ENCODE measurements at regions not wholly inside any gene's neighbourhood (a gene's known extent, or its start where the extent isn't known, plus 50 kb on each side); places are given as distances from the start of the nearest gene placed in this dataset.

GRCh38 chr7:116083796-116084195 lies 53.2 kb upstream of the TFEC start:
- ATAC-seq (ENCODE audit: low read depth) = no peak
- Mint-ChIP-seq H3K4me3 (no peak overlapping the region), H3K27ac (no peak overlapping the region), H3K27me3 (no peaks in the 10 kb centered on the region), H3K4me1 (no peaks in the 10 kb centered on the region), H3K9me3 (peaks cover 4% of the 10 kb centered on the region), H3K36me3 (peaks cover 21% of the 10 kb centered on the region)
- DNase-seq (ENCODE audit: low spot score in 2 of 2) = no peak

GRCh38 chr7:116086547-116087045 lies 56.0 kb upstream of the TFEC start:
- Mint-ChIP-seq H3K4me1 (no peaks in the 10 kb centered on the region), H3K4me3 (no peak overlapping the region), H3K36me3 (peaks cover 8% of the 10 kb centered on the region), H3K9me3 (no peaks in the 10 kb centered on the region), H3K27me3 (no peaks in the 10 kb centered on the region), H3K27ac (no peak overlapping the region)
- ATAC-seq (ENCODE audit: low read depth) (no peak), DNase-seq (ENCODE audit: low spot score in 2 of 2) (no peak)

- no peaks in the 10 kb centered on the region for H3K9me3 Mint-ChIP-seq
- DNase-seq (ENCODE audit: low spot score in 2 of 2) (no peak), ATAC-seq (ENCODE audit: low read depth) (no peak)
- H3K27ac Mint-ChIP-seq = no peak overlapping the region
- no peak overlapping the region for H3K4me3 Mint-ChIP-seq
- H3K27me3 Mint-ChIP-seq = no peaks in the 10 kb centered on the region
- peaks cover 5% of the 10 kb centered on the region for H3K36me3 Mint-ChIP-seq
- H3K4me1 Mint-ChIP-seq = no peaks in the 10 kb centered on the region
Measured at GRCh38 chr7:116087291-116087690, 56.7 kb upstream of the TFEC start.

GRCh38 chr7:116087984-116088383 lies 57.4 kb upstream of the TFEC start:
- no peak overlapping the region for H3K27ac Mint-ChIP-seq
- no peak overlapping the region for H3K4me3 Mint-ChIP-seq
- ATAC-seq (ENCODE audit: low read depth) (no peak), DNase-seq (ENCODE audit: low spot score in 2 of 2) (no peak)
- H3K36me3 Mint-ChIP-seq = peaks cover 5% of the 10 kb centered on the region
- no peaks in the 10 kb centered on the region for H3K9me3 Mint-ChIP-seq
- no peaks in the 10 kb centered on the region for H3K4me1 Mint-ChIP-seq
- H3K27me3 Mint-ChIP-seq = no peaks in the 10 kb centered on the region

GRCh38 chr7:116089293-116089692 lies 58.7 kb upstream of the TFEC start:
- ATAC-seq (ENCODE audit: low read depth) (no peak), DNase-seq (ENCODE audit: low spot score in 2 of 2) (no peak)
- no peaks in the 10 kb centered on the region for H3K9me3 Mint-ChIP-seq
- H3K27ac Mint-ChIP-seq = no peak overlapping the region
- H3K4me3 Mint-ChIP-seq = no peak overlapping the region
- H3K36me3 Mint-ChIP-seq = peaks cover 5% of the 10 kb centered on the region
- no peaks in the 10 kb centered on the region for H3K27me3 Mint-ChIP-seq
- H3K4me1 Mint-ChIP-seq = no peaks in the 10 kb centered on the region

- DNase-seq (ENCODE audit: low spot score in 2 of 2) (no peak), ATAC-seq (ENCODE audit: low read depth) (no peak)
- H3K27ac Mint-ChIP-seq = no peak overlapping the region
- no peak overlapping the region for H3K4me3 Mint-ChIP-seq
- no peaks in the 10 kb centered on the region for H3K27me3 Mint-ChIP-seq
- H3K4me1 Mint-ChIP-seq = peaks cover 4% of the 10 kb centered on the region
- H3K36me3 Mint-ChIP-seq = peaks cover 11% of the 10 kb centered on the region
- H3K9me3 Mint-ChIP-seq = no peaks in the 10 kb centered on the region
Measured at GRCh38 chr7:116093516-116094301, 63.1 kb upstream of the TFEC start.

GRCh38 chr7:116095396-116095795 lies 64.8 kb upstream of the TFEC start:
- Mint-ChIP-seq H3K4me3 (no peak overlapping the region), H3K4me1 (peaks cover 4% of the 10 kb centered on the region), H3K9me3 (no peaks in the 10 kb centered on the region), H3K27me3 (no peaks in the 10 kb centered on the region), H3K27ac (no peak overlapping the region), H3K36me3 (peaks cover 5% of the 10 kb centered on the region)
- no peak for ATAC-seq (ENCODE audit: low read depth)
- DNase-seq (ENCODE audit: low spot score in 2 of 2) = no peak

GRCh38 chr7:116097365-116098009 lies 66.9 kb upstream of the TFEC start:
- Mint-ChIP-seq H3K36me3 (peaks cover 11% of the 10 kb centered on the region), H3K27ac (peak overlapping the region; percentile 18)
- no peak for DNase-seq (ENCODE audit: low spot score in 2 of 2)

GRCh38 chr7:116098175-116098574 lies 67.6 kb upstream of the TFEC start:
- H3K36me3 Mint-ChIP-seq = peaks cover 14% of the 10 kb centered on the region
- ATAC-seq (ENCODE audit: low read depth) (no peak), DNase-seq (ENCODE audit: low spot score in 2 of 2) (no peak)
- H3K4me1 Mint-ChIP-seq = peaks cover 4% of the 10 kb centered on the region
- no peaks in the 10 kb centered on the region for H3K27me3 Mint-ChIP-seq
- H3K4me3 Mint-ChIP-seq = no peak overlapping the region
- H3K27ac Mint-ChIP-seq = no peak overlapping the region
- no peaks in the 10 kb centered on the region for H3K9me3 Mint-ChIP-seq

More at GRCh38 chr7:116097365-116098009, 66.9 kb upstream of the TFEC start:
- H3K9me3 Mint-ChIP-seq = no peaks in the 10 kb centered on the region
- peaks cover 4% of the 10 kb centered on the region for H3K4me1 Mint-ChIP-seq
- H3K27me3 Mint-ChIP-seq = no peaks in the 10 kb centered on the region
- ATAC-seq (ENCODE audit: low read depth) = no peak
- H3K4me3 Mint-ChIP-seq = no peak overlapping the region

GRCh38 chr7:116100626-116101025 lies 70.1 kb upstream of the TFEC start:
- ATAC-seq (ENCODE audit: low read depth) = no peak
- Mint-ChIP-seq H3K27me3 (no peaks in the 10 kb centered on the region), H3K36me3 (peaks cover 16% of the 10 kb centered on the region), H3K9me3 (no peaks in the 10 kb centered on the region), H3K27ac (no peak overlapping the region), H3K4me1 (peaks cover 4% of the 10 kb centered on the region), H3K4me3 (no peak overlapping the region)
- no peak for DNase-seq (ENCODE audit: low spot score in 2 of 2)

- Mint-ChIP-seq H3K27me3 (no peaks in the 10 kb centered on the region), H3K9me3 (no peaks in the 10 kb centered on the region), H3K27ac (no peak overlapping the region), H3K4me1 (peaks cover 2% of the 10 kb centered on the region), H3K4me3 (no peak overlapping the region), H3K36me3 (peaks cover 13% of the 10 kb centered on the region)
- no peak for DNase-seq (ENCODE audit: low spot score in 2 of 2)
- ATAC-seq (ENCODE audit: low read depth) = no peak
Measured at GRCh38 chr7:116101704-116102103, 71.1 kb upstream of the TFEC start.

- H3K36me3 Mint-ChIP-seq = peaks cover 13% of the 10 kb centered on the region
- peaks cover 2% of the 10 kb centered on the region for H3K4me1 Mint-ChIP-seq
- ATAC-seq (ENCODE audit: low read depth) (no peak), DNase-seq (ENCODE audit: low spot score in 2 of 2) (no peak)
- H3K9me3 Mint-ChIP-seq = peaks cover 3% of the 10 kb centered on the region
- no peaks in the 10 kb centered on the region for H3K27me3 Mint-ChIP-seq
- peak overlapping the region; percentile 4 for H3K27ac Mint-ChIP-seq
- H3K4me3 Mint-ChIP-seq = no peak overlapping the region
Measured at GRCh38 chr7:116111475-116111874, 80.9 kb upstream of the TFEC start.

- peaks cover 3% of the 10 kb centered on the region for H3K9me3 Mint-ChIP-seq
- H3K27ac Mint-ChIP-seq = no peak overlapping the region
- H3K36me3 Mint-ChIP-seq = peaks cover 13% of the 10 kb centered on the region
- ATAC-seq (ENCODE audit: low read depth) (no peak), DNase-seq (ENCODE audit: low spot score in 2 of 2) (no peak)
- no peak overlapping the region for H3K4me3 Mint-ChIP-seq
- H3K4me1 Mint-ChIP-seq = peaks cover 2% of the 10 kb centered on the region
- H3K27me3 Mint-ChIP-seq = no peaks in the 10 kb centered on the region
Measured at GRCh38 chr7:116113310-116113709, 82.7 kb upstream of the TFEC start.

- no peak for DNase-seq (ENCODE audit: low spot score in 2 of 2)
- no peak for ATAC-seq (ENCODE audit: low read depth)
- no peaks in the 10 kb centered on the region for H3K27me3 Mint-ChIP-seq
Measured at GRCh38 chr7:116120839-116121238, 89.5 kb upstream of the TES start.

More at GRCh38 chr7:116120839-116121238, 89.5 kb upstream of the TES start:
- Mint-ChIP-seq H3K4me1 (peaks cover 7% of the 10 kb centered on the region), H3K4me3 (no peak overlapping the region), H3K36me3 (no peaks in the 10 kb centered on the region), H3K27ac (no peak overlapping the region), H3K9me3 (no peaks in the 10 kb centered on the region)
